ENCODE measurements at regions not wholly inside any gene's neighbourhood (a gene's known extent, or its start where the extent isn't known, plus 50 kb on each side); places are given as distances from the start of the nearest gene placed in this dataset.
"Not testable (repeated sequence)": the region's sequence is repeated elsewhere in the genome, so short reads cannot be mapped to it uniquely, and the experiment has no call there.

DNA sequence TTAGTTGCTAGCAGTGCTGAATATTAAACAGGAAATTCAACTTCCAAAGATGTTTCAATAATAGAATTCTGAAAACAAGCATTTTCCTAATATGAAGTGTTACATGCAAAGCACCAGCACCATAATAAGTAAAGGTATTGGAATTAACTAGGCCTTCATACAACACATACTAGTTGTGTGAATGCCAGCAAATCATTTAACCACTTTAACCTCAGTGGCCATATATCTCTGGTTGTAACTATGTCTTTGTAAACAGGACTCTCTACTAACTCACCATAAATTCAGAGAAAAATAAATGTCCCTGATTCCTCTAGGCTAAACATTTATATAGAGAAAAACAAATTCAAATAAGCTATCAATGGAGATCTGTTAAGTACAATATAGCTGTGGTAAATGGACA, 175.7 kb upstream of the NBPF9 start:
- in situ Hi-C loops (cut with HindIII; ENCODE audit: low pct_ligation_motif_present, low sequenced_read_pairs); H3K36me3 ChIP-seq (replicated peaks); DNase-seq: not testable (repeated sequence)

DNA sequence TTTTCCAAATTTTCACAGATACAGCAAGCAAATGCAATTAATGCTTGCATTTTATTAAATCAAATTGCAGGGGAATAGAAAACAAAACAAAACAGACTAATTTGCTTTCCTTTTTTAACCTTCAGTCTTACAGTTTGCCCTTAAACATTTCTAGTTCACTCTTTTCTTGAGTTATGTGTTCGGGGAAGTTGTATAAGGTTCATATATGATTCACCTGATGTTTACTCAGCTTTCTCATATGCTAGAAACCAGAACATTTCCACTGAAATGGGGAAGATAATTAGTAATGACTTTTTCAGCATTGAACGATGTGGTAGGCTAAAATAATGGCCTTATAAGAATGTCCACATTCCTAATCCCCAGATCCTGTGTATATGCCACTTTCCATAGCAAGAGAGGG, 176.2 kb upstream of the NBPF9 start:
- H3K36me3 ChIP-seq (replicated peaks); in situ Hi-C loops (cut with HindIII; ENCODE audit: low pct_ligation_motif_present, low sequenced_read_pairs); H3K4me3 ChIP-seq (ENCODE audit: low read depth, low read length); DNase-seq; H3K27me3 ChIP-seq (replicated peaks); H3K27ac ChIP-seq: not testable (repeated sequence)

More for the DNA sequence above, 175.7 kb upstream of the NBPF9 start:
- not testable (repeated sequence) for H3K27ac ChIP-seq; H3K27me3 ChIP-seq (replicated peaks); H3K4me3 ChIP-seq (ENCODE audit: low read depth, low read length)

DNA sequence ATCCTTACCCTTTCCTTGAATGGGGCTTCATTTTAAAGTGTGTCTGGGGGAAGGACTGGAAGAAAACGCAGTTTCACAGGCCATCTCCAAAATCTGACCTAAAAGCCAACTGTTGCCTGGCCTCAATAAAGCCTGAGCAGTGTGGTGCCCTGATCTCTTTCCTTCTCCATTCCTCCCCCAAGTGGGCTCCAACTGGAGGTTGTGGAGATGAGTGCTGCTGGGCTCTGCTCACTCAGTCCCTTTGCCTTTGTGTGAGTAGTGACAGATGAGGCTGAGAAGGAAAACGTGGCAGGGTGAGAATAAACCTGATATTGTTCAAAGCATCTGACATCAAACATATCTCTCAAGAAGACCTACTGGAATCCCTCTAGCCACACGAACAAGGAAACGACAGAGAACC, 181.4 kb upstream of the NBPF9 start:
- H3K36me3 ChIP-seq (replicated peaks); DNase-seq; H3K4me3 ChIP-seq (ENCODE audit: low read depth, low read length); H3K27ac ChIP-seq; in situ Hi-C loops (cut with HindIII; ENCODE audit: low pct_ligation_motif_present, low sequenced_read_pairs); H3K27me3 ChIP-seq (replicated peaks): not testable (repeated sequence)

DNA sequence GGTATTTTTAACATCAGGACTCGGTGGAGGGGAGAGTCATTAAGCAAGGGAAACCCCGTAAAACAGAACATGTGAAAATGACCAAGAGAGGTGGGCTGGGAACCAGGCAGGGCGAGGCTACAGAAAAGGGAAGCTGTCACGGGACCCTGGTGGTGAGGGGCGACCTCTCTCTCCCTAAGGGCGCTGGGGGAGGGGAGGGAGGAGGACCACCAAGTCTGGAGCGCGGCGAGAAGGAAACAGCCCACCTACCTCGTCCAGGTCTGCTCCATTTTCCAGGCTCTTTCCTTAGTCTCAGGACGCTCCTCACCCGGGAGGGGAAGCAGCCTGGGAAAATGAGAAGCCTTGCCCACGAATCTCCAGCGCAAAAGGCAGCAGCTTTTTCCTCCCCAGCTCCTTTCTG, 181.9 kb upstream of the NBPF9 start:
- H3K27ac ChIP-seq; H3K36me3 ChIP-seq (replicated peaks); in situ Hi-C loops (cut with HindIII; ENCODE audit: low pct_ligation_motif_present, low sequenced_read_pairs); H3K4me3 ChIP-seq (ENCODE audit: low read depth, low read length); H3K27me3 ChIP-seq (replicated peaks); DNase-seq: not testable (repeated sequence)

DNA sequence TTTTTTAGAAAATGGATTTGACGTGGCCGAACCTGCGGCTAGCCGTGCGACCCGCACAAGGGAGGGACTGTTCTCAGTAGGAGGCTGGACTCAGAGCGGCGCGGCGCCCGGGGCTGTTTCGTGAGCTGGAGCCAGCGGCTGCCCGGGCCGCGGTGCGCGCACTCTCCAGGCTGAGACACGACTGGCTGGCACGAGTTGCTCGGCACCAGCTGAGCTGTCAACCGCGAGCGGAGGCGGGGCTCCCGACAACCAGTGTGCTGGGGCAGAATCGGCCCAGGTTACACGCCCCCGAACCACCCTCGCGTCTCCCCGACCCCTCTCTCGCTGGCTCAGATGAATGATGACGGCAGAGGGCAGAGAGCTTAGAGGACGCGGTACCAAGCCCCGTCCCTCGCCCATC, 182.3 kb upstream of the NBPF9 start:
- in situ Hi-C loops (cut with HindIII; ENCODE audit: low pct_ligation_motif_present, low sequenced_read_pairs); H3K36me3 ChIP-seq (replicated peaks); H3K27me3 ChIP-seq (replicated peaks); H3K27ac ChIP-seq: not testable (repeated sequence)
- H3K4me3 ChIP-seq (ENCODE audit: low read depth, low read length): peak overlapping the region; percentile 42
- DNase-seq: peak; percentile 26

DNA sequence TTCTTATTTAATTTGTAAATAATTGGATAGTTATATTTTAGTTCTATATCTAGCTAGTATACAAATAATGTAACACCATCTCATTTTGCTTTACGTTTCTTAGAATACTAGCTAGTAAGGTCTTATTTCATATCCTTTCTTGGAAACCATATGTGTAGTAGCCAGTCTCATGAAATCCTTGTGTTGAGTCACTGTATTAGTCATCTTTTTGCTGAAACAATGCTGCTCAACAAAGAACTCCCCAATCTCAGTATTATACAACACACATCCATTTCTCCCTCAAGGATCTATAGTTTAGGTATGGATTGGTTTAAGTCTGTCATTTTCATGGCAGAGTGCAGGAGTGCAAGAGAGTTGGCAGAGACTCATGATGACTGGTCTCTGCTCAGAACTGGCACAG, 185.2 kb upstream of the NBPF9 start:
- DNase-seq; H3K36me3 ChIP-seq (replicated peaks); H3K4me3 ChIP-seq (ENCODE audit: low read depth, low read length); H3K27ac ChIP-seq; H3K27me3 ChIP-seq (replicated peaks); in situ Hi-C loops (cut with HindIII; ENCODE audit: low pct_ligation_motif_present, low sequenced_read_pairs): not testable (repeated sequence)

DNA sequence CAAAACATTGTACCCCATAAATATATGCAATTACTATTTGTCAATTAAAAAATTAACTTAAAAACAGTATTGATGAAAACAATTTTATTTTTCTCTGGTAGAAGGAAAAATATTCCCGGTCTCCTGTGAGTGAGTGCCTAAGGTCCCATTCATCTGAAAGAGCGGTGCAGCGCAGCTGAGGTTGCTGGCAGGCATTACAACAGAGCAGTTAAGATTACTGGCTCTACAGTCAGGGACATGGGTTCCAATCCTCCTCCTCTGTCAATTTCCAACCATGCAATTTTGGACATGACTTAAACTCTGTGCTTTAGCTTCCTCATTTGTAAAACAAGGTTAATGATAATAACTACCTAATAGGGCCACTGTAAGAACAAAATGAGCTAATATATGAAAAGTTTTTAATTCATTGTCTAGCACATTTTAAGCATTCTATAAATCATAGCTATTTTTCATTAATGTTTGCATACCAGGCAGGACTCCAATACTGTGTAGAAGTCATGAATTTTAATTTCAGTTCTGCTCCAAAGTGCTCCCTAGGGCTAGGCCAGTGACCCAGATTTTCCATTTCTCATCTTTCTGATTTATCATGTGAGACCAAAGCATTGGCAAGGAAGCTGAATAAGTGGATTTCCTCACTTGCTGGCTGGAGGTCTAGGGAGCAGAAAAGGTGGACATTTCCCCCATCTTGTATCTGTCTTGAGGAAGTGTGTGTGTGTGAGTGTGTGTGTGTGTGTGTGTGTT, 174.2 kb upstream of the NBPF19 start:
- H3K36me3 ChIP-seq (replicated peaks); in situ Hi-C loops (cut with HindIII; ENCODE audit: low pct_ligation_motif_present, low sequenced_read_pairs): not testable (repeated sequence)

DNA sequence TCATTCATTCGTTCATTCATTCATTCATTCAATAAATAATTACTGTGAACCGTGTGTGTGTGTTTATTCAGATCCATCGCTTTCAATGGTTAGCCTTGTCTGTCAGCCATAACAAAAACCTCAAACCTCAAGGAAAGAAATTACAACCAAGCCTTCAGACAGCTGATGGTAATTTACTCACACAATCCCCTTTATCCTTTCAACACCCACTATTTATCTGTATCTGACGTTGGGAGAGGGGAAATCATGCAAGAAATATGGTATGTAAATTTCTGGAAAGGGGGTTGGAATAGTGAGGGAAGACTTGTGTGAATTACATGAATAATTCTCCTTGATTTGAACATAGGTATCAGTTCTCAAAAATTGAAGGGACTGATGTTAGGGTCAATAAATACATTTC, 173.6 kb upstream of the NBPF19 start:
- in situ Hi-C loops (cut with HindIII; ENCODE audit: low pct_ligation_motif_present, low sequenced_read_pairs); H3K27ac ChIP-seq; H3K27me3 ChIP-seq (replicated peaks); H3K36me3 ChIP-seq (replicated peaks); DNase-seq; H3K4me3 ChIP-seq (ENCODE audit: low read depth, low read length): not testable (repeated sequence)

More for the DNA sequence above, 174.2 kb upstream of the NBPF19 start:
- H3K27ac ChIP-seq; DNase-seq; H3K4me3 ChIP-seq (ENCODE audit: low read depth, low read length); H3K27me3 ChIP-seq (replicated peaks): not testable (repeated sequence)

DNA sequence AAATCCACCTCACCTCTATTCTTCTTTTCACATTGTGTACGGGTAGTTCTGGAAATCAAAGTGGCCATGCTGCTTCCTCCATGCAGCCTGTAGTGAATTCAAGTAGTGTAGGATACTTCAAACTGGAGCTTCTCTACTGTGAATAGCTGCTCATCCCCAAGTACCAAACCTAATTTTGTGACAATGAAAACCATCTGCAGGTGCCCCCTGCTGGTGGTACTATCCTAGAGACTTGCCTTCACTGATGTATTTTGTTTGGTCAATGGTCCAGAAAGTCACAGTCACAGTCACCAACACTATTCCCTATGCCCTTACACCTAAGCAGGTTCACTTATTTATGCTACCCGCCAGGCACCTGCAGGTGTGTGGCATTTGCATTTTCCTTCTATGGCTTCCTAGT, 170.0 kb upstream of the NBPF19 start:
- DNase-seq; H3K27me3 ChIP-seq (replicated peaks); in situ Hi-C loops (cut with HindIII; ENCODE audit: low pct_ligation_motif_present, low sequenced_read_pairs); H3K36me3 ChIP-seq (replicated peaks); H3K4me3 ChIP-seq (ENCODE audit: low read depth, low read length); H3K27ac ChIP-seq: not testable (repeated sequence)

DNA sequence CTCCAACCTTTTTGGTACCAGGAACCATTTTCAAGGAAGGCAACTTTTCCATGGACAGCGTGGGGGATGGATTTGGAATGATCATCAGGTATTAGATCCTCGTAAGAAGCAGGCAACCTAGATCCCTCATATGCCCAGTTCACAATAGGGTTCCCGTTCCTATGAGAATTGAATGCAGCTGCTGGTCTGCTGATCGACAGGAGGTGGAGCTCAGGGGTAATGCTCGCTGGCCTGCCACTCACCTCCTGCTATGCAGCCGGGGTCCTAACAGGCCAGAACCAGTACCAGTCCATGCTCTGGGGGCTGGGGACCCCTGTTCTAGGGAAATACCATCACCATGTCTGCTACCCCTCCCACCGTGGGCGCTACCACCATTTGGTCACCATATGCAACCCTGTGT, 167.2 kb upstream of the NBPF19 start:
- H3K4me3 ChIP-seq (ENCODE audit: low read depth, low read length); H3K36me3 ChIP-seq (replicated peaks); in situ Hi-C loops (cut with HindIII; ENCODE audit: low pct_ligation_motif_present, low sequenced_read_pairs); DNase-seq; H3K27ac ChIP-seq; H3K27me3 ChIP-seq (replicated peaks): not testable (repeated sequence)

DNA sequence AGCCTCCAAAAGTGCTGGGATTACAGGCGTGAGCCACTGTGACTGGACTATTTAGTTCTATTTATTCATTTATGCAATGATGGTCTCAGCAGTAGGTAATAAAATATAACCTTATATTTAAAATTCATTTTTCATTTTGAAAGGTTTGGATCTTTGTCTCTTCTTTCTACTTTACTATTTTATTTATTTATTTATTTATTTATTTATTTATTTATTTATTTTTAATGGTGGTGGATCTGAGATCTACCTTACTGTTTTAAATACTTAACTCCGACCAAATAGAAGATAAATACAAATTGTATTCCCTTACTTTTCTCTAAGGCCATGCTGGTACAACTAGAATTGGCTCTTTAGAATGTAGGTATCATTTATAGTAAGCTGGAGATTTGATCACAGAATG, 159.9 kb upstream of the NBPF19 start:
- H3K36me3 ChIP-seq (replicated peaks); H3K4me3 ChIP-seq (ENCODE audit: low read depth, low read length); in situ Hi-C loops (cut with HindIII; ENCODE audit: low pct_ligation_motif_present, low sequenced_read_pairs); DNase-seq; H3K27ac ChIP-seq; H3K27me3 ChIP-seq (replicated peaks): not testable (repeated sequence)

DNA sequence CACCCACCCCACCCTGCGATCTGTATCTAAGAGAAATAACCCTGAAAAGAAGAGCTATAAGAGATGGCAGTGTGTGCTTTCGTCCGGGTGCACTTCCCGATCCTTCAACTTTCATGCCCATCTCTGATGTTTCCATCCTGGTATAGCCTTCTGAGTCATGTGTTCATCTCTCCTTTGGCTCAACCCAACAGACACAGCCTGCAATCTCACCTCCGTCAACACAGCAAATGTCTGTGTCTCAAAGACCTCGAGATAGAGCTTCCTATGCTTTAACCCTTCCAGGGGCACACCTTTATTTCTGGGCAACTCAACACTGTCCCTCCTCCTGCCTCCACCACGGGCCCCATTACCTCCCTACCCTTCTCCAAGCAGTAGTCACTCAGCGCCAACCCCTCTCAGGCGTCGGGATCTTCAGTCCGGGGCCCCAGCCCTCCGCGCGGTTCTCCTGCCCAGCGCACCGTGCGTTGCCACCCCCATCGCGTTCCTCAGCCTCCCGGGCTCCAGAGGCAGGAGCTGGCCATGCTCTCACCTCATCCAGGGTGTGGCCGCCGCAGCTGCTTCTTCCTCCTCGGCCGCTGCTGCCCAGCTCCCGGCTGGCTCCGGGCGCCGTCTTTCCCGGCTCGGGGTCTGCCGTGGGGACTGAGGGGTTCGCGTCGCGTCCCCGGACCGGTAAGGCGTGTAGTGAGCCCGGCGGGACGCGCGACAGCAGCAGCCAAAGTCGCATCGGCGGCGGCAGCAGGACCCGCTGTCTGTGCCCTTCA, 153.7 kb upstream of the NBPF19 start:
- in situ Hi-C loops (cut with HindIII; ENCODE audit: low pct_ligation_motif_present, low sequenced_read_pairs); DNase-seq; H3K27me3 ChIP-seq (replicated peaks); H3K4me3 ChIP-seq (ENCODE audit: low read depth, low read length); H3K27ac ChIP-seq; H3K36me3 ChIP-seq (replicated peaks): not testable (repeated sequence)

DNA sequence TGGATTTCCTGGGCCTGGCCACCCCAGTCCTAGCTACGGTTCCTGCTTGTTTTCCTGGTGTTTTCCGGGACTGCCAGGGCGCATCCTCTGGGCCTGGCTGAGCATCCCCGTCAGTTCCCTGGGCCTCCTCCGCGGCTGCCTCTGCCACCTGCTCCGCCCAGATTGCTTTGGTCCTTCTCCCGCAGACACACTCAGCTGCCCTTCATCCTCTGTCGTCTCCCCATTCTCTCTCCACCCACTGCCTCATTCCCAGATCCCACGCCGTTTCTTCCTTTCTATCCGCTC, 153.2 kb upstream of the NBPF19 start:
- H3K36me3 ChIP-seq (replicated peaks); H3K27me3 ChIP-seq (replicated peaks); in situ Hi-C loops (cut with HindIII; ENCODE audit: low pct_ligation_motif_present, low sequenced_read_pairs); H3K27ac ChIP-seq; H3K4me3 ChIP-seq (ENCODE audit: low read depth, low read length); DNase-seq: not testable (repeated sequence)

DNA sequence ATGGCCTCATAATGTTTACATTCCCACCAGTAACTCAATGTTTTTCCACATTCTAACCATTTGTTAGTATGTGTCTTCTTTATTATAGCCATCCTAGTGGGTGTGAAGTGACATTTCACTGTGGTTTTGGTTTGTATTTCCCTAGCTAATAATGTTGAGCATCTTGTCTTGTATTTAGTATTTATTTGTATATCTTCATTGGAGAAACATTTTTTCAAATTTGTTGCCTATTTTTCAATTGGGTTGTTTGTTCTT, 144.8 kb upstream of the NBPF19 start:
- H3K27me3 ChIP-seq (replicated peaks); H3K4me3 ChIP-seq (ENCODE audit: low read depth, low read length); DNase-seq; H3K27ac ChIP-seq; in situ Hi-C loops (cut with HindIII; ENCODE audit: low pct_ligation_motif_present, low sequenced_read_pairs); H3K36me3 ChIP-seq (replicated peaks): not testable (repeated sequence)

DNA sequence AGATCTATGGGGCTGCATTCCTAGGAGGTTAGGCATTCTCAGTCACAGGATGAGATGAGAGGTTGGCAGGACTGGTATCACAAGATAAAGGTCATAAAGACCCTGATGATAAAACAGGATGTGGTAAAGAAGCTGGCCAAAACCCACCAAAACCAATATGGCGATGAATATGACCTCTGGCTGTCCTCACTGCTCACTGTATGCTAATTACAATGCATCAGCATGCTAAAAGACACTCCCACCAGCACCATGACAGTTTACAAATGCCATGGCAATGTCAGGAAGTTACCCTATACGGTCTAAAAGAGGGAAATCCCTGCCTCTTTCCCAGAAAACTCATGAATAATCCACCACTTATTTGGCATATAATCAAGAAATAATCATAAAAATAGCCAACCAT, 138.8 kb upstream of the NBPF19 start:
- H3K4me3 ChIP-seq (ENCODE audit: low read depth, low read length); in situ Hi-C loops (cut with HindIII; ENCODE audit: low pct_ligation_motif_present, low sequenced_read_pairs); DNase-seq: not testable (repeated sequence)

More for the DNA sequence above, 138.8 kb upstream of the NBPF19 start:
- H3K27ac ChIP-seq; H3K36me3 ChIP-seq (replicated peaks); H3K27me3 ChIP-seq (replicated peaks): not testable (repeated sequence)
